Testis (tissue), 2 donors: ENCODE measurements at regions not wholly inside any gene's neighbourhood (a gene's known extent, or its start where the extent isn't known, plus 50 kb on each side); places are given as distances from the start of the nearest gene placed in this dataset.

Source experiments
- DNase-seq: peaks from one replicate; pipeline ENCODE4 v3.0.0-alpha.2; 2019
- H3K27ac ChIP-seq, 2 donors: fragments of 200-600 bp; sonication (generic); one replicate each; pipeline ENCODE4 v1.5.1; 2019
- H3K27me3 ChIP-seq: fragments of 200-600 bp; sonication (generic); one replicate; pipeline ENCODE4 v1.5.1; 2019
- H3K36me3 ChIP-seq: fragments of 200-600 bp; sonication (generic); one replicate; pipeline ENCODE4 v1.5.1; 2017; ENCODE audit warnings: low read depth; ENCODE audit errors: missing control alignments
- H3K4me1 ChIP-seq: fragments of 200-600 bp; sonication (generic); one replicate; pipeline ENCODE4 v1.5.1; 2019
- H3K4me3 ChIP-seq, 2 donors: fragments of 200-600 bp; sonication (generic); one replicate each; pipeline ENCODE4 v1.5.1; 2017 to 2019
- H3K9me3 ChIP-seq: fragments of 200-600 bp; sonication (generic); one replicate; pipeline ENCODE4 v1.5.1; 2017
- POLR2A ChIP-seq: fragments of 450-650 bp; IDR thresholded peaks from one replicate; pipeline ENCODE4 v1.6.1; 2017; ENCODE audit warnings: antibody characterized with exemption, mild to moderate bottlenecking, moderate library complexity
- WGBS, 2 donors: methylation state at CpG; one replicate each; pipeline ENCODE4 v1.1.5; 2018; 5-methylcytosine and 5-hydroxymethylcytosine counted together
- intact Hi-C: fragments of 100-400 bp; cut with DNase I; formaldehyde crosslinking; loops from one replicate; pipeline ENCODE4 v1.15.1; 2023; ENCODE audit warnings: low total_unique reads
- TF ChIP-seq, protein P1 (sequence below), 3 experiments: fragments of 450-650 bp in 2 of 3; fragments of 200-600 bp in 1 of 3; sonication (generic) in 1 of 3; IDR thresholded peaks; one replicate each; pipeline ENCODE4 v1.5.1; 2016 to 2019; ENCODE audit warnings: antibody characterized with exemption in 3 of 3, mild to moderate bottlenecking in 2 of 3, moderate library complexity in 1 of 3

- 58 to 67% methylated on average over 2 of the region's 2 CpGs for WGBS, 2 donors
- TF ChIP-seq POLR2A = no peak
- TF ChIP-seq, protein P1, sequence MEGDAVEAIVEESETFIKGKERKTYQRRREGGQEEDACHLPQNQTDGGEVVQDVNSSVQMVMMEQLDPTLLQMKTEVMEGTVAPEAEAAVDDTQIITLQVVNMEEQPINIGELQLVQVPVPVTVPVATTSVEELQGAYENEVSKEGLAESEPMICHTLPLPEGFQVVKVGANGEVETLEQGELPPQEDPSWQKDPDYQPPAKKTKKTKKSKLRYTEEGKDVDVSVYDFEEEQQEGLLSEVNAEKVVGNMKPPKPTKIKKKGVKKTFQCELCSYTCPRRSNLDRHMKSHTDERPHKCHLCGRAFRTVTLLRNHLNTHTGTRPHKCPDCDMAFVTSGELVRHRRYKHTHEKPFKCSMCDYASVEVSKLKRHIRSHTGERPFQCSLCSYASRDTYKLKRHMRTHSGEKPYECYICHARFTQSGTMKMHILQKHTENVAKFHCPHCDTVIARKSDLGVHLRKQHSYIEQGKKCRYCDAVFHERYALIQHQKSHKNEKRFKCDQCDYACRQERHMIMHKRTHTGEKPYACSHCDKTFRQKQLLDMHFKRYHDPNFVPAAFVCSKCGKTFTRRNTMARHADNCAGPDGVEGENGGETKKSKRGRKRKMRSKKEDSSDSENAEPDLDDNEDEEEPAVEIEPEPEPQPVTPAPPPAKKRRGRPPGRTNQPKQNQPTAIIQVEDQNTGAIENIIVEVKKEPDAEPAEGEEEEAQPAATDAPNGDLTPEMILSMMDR (IDR thresholded peaks at IDR 0.05) = no peak
- H3K36me3 ChIP-seq = no peaks in the 10 kb centered on the region
- no peaks in the 10 kb centered on the region for H3K27me3 ChIP-seq
- no peak for DNase-seq
- no peak overlapping the region for H3K27ac ChIP-seq
- no peak overlapping the region for H3K4me3 ChIP-seq
- intact Hi-C loops = no loop called here
- no peaks in the 10 kb centered on the region for H3K9me3 ChIP-seq
- H3K4me1 ChIP-seq = peaks cover under 1% of the 10 kb centered on the region
These were observed 271.1 kb downstream of the PTPRC start for GRCh38 chr1:198909973-198910372.

DNA sequence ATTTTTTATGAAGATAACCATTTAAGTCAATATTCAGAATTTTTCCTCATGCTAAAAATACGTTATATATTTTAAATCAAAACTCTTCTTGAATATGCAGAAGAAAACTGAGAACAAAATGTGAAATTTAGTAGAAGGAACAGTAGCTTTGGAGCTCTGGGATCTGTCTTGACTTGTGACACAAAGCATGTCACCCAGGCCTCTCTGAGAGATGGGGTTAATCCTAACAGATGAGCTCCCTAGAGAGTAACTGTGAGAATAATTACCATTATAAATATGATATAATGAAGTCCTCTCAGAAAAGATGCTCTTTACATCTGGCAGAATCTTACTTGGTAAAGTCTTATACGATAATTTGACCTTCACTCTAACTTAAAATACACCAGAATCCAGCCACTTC is 272.0 kb downstream of the PTPRC start:
- no peaks in the 10 kb centered on the region for H3K27me3 ChIP-seq
- no peaks in the 10 kb centered on the region for H3K9me3 ChIP-seq
- no peak overlapping the region for H3K27ac ChIP-seq
- no peak for DNase-seq
- TF ChIP-seq, protein P1 (IDR thresholded peaks at IDR 0.05) = no peak
- no peak for TF ChIP-seq POLR2A
- intact Hi-C loops = no loop called here
- H3K4me3 ChIP-seq = no peak overlapping the region
- no peaks in the 10 kb centered on the region for H3K4me1 ChIP-seq
- H3K36me3 ChIP-seq = no peaks in the 10 kb centered on the region
- 80 to 81% methylated on average over 2 of the region's 2 CpGs for WGBS, 2 donors

DNA sequence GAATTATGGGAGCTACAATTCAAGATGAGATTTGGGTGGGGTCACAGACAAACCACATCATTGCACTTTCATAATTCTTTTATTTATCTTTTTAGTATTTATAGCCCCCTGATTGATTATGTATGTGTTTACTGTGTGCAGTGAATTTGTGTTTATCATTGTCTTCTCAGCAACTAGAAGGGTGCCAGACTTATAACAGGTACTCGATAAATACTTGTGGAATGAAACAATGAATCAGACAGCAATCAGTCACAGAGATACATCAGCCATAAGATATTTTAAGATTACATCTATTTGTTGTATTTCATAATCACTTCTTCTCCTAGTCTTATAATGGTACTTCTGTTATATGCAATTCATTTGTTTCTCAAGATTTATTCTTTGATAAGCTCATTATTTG is 273.2 kb downstream of the PTPRC start:
- no peak for TF ChIP-seq POLR2A
- TF ChIP-seq, protein P1 (IDR thresholded peaks at IDR 0.05) = no peak
- Histone ChIP-seq H3K9me3 (no peaks in the 10 kb centered on the region), H3K36me3 (no peaks in the 10 kb centered on the region), H3K4me1 (no peaks in the 10 kb centered on the region), H3K27me3 (no peaks in the 10 kb centered on the region), H3K4me3 (no peak overlapping the region), H3K27ac (no peak overlapping the region)
- 81 to 87% methylated on average over 1 of the region's 1 CpG for WGBS, 2 donors
- intact Hi-C loops = no loop called here
- DNase-seq = no peak

DNA sequence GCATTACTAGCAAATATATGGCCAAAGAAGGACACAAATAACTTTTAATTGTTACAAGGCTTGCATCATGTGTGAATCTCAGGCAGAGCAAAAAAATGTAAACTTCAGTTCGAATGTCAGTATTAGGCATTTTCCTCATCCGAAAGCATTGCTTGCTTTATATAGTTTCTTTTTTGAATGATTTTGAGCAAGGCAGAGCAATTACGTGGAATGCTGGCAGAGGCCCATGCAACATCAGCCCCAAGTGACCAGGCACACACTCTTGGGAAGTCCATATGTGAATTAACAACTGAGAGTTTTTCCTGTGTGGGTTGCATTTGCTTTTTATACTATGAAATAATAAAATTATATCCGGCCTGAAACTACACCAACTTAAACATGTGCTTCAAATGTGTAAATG is 274.8 kb downstream of the PTPRC start:
- no peak for DNase-seq
- Histone ChIP-seq H3K4me3 (no peak overlapping the region), H3K4me1 (no peaks in the 10 kb centered on the region), H3K27me3 (no peaks in the 10 kb centered on the region), H3K9me3 (no peaks in the 10 kb centered on the region), H3K27ac (no peak overlapping the region), H3K36me3 (no peaks in the 10 kb centered on the region)
- TF ChIP-seq POLR2A = no peak
- TF ChIP-seq, protein P1 (IDR thresholded peaks at IDR 0.05) = no peak
- intact Hi-C loops = no loop called here
- WGBS, 2 donors = 64 to 66% methylated on average over 4 of the region's 4 CpGs

DNA sequence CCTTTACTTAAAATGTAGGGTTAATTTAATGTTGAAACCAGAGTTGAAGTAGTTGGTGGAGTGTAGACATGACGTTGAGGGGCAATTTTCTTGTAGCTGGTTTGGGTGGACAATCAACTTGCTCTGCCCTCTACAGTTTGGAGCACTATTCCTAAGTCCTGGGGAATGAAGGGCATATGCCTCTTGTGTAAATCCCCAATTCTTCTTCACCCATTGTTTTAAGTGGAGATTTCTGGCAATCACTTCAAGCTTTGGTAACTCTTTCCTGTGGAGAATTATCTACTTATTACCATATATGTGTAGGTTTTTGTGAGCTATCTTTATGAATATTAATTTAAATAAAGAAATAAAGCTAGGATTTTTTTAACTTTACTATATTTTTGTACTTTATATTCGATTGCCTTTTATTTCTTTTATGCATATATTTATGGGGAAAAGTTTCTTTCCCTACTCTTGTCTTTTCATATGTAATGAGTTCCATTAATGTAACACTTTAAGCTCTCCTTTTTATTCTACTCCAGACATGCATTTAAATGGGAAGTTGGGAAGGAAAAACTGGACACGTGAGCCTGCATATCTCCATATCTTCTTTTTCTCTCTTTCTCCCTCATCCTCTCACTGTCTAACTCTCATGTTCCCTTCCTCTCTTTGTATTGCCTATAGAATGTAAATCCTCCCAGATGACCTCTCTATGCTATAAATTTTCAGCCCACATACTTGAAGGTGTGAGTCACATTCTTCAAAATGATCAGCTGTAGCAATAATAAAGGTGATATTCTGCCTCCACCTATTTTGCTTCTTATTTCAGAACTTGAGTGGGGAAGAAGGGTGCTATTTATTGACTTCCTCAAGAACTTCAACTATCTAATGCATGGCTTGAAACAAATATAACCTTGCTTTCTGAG is 276.7 kb downstream of the PTPRC start:
- 89 to 93% methylated on average over 3 of the region's 3 CpGs for WGBS, 2 donors
- TF ChIP-seq POLR2A = no peak
- TF ChIP-seq, protein P1 (IDR thresholded peaks at IDR 0.05) = no peak
- Histone ChIP-seq H3K9me3 (no peaks in the 10 kb centered on the region), H3K4me3 (no peak overlapping the region), H3K27me3 (no peaks in the 10 kb centered on the region), H3K4me1 (no peaks in the 10 kb centered on the region), H3K27ac (no peak overlapping the region), H3K36me3 (no peaks in the 10 kb centered on the region)
- no peak for DNase-seq
- intact Hi-C loops = no loop called here
